Chondrocyte (in vitro differentiated cells): ENCODE measurements at regions not wholly inside any gene's neighbourhood (a gene's known extent, or its start where the extent isn't known, plus 50 kb on each side); places are given as distances from the start of the nearest gene placed in this dataset.

Source experiments
- DNase-seq: peaks from one replicate; pipeline ENCODE4 v3.0.0; 2021; ENCODE audit warnings: mixed read lengths, low spot score
- H3K27ac Mint-ChIP-seq: one replicate; pipeline ENCODE4 v1.8.0; 2021; ENCODE audit warnings: mild to moderate bottlenecking, moderate library complexity, mixed read lengths; ENCODE audit not compliant: unreplicated experiment
- H3K27me3 Mint-ChIP-seq: 2 replicates; pipeline ENCODE4 v1.8.0; 2021; ENCODE audit warnings: low read depth, mixed read lengths
- H3K36me3 Mint-ChIP-seq: 2 replicates; pipeline ENCODE4 v1.8.0; 2021; ENCODE audit warnings: low read depth, mixed read lengths
- H3K4me1 Mint-ChIP-seq: 2 replicates; pipeline ENCODE4 v1.8.0; 2021; ENCODE audit warnings: low read depth, mild to moderate bottlenecking, mixed read lengths
- H3K4me3 Mint-ChIP-seq: one replicate; pipeline ENCODE4 v1.8.0; 2021; ENCODE audit warnings: mild to moderate bottlenecking, moderate library complexity, mixed read lengths; ENCODE audit not compliant: unreplicated experiment
- H3K9me3 Mint-ChIP-seq: 2 replicates; pipeline ENCODE4 v1.8.0; 2021; ENCODE audit warnings: low read depth, mixed read lengths
- CTCF ChIP-seq: fragments of 200-600 bp; sonication (generic); IDR thresholded peaks from 2 replicates; pipeline ENCODE4 v1.5.0; 2021; ENCODE audit warnings: antibody characterized with exemption, mild to moderate bottlenecking, moderate library complexity

- no peaks in the 10 kb centered on the region for H3K9me3 Mint-ChIP-seq
- H3K27me3 Mint-ChIP-seq, result no peaks in the 10 kb centered on the region
- H3K36me3 Mint-ChIP-seq, result peaks cover 2% of the 10 kb centered on the region
- no peak overlapping the region for H3K4me3 Mint-ChIP-seq
- no peak for TF ChIP-seq CTCF
- H3K27ac Mint-ChIP-seq, result no peak overlapping the region
- H3K4me1 Mint-ChIP-seq, result peaks cover 4% of the 10 kb centered on the region
- no peak for DNase-seq
Measured at GRCh38 chr12:123100882-123101281, 50.0 kb downstream of the PITPNM2 start.

GRCh38 chr12:123100450-123100849 lies 50.4 kb downstream of the PITPNM2 start:
- Mint-ChIP-seq H3K9me3 (no peaks in the 10 kb centered on the region), H3K4me1 (peaks cover 4% of the 10 kb centered on the region), H3K27ac (no peak overlapping the region), H3K4me3 (no peak overlapping the region), H3K27me3 (no peaks in the 10 kb centered on the region), H3K36me3 (peaks cover 2% of the 10 kb centered on the region)
- no peak for DNase-seq
- TF ChIP-seq CTCF, result no peak

GRCh38 chr12:123099560-123100192 lies 51.2 kb downstream of the PITPNM2 start:
- TF ChIP-seq CTCF, result no peak
- no peaks in the 10 kb centered on the region for H3K27me3 Mint-ChIP-seq
- H3K4me1 Mint-ChIP-seq, result peaks cover 12% of the 10 kb centered on the region
- no peaks in the 10 kb centered on the region for H3K9me3 Mint-ChIP-seq
- DNase-seq, result no peak
- peaks cover 2% of the 10 kb centered on the region for H3K36me3 Mint-ChIP-seq
- no peak overlapping the region for H3K27ac Mint-ChIP-seq
- H3K4me3 Mint-ChIP-seq, result no peak overlapping the region

- H3K36me3 Mint-ChIP-seq, result peaks cover 2% of the 10 kb centered on the region
- no peak overlapping the region for H3K27ac Mint-ChIP-seq
- no peaks in the 10 kb centered on the region for H3K27me3 Mint-ChIP-seq
- DNase-seq, result no peak
- H3K4me3 Mint-ChIP-seq, result no peak overlapping the region
- H3K9me3 Mint-ChIP-seq, result no peaks in the 10 kb centered on the region
- peaks cover 17% of the 10 kb centered on the region for H3K4me1 Mint-ChIP-seq
- no peak for TF ChIP-seq CTCF
Measured at GRCh38 chr12:123098780-123099179, 52.1 kb downstream of the PITPNM2 start.

- peaks cover 20% of the 10 kb centered on the region for H3K4me1 Mint-ChIP-seq
- TF ChIP-seq CTCF, result no peak
- no peak overlapping the region for H3K4me3 Mint-ChIP-seq
- peaks cover 2% of the 10 kb centered on the region for H3K36me3 Mint-ChIP-seq
- no peaks in the 10 kb centered on the region for H3K27me3 Mint-ChIP-seq
- no peak for DNase-seq
- no peaks in the 10 kb centered on the region for H3K9me3 Mint-ChIP-seq
- H3K27ac Mint-ChIP-seq, result no peak overlapping the region
Measured at GRCh38 chr12:123097561-123098084, 53.3 kb downstream of the PITPNM2 start.
